Natural killer cell (primary cell): ENCODE measurements at regions not wholly inside any gene's neighbourhood (a gene's known extent, or its start where the extent isn't known, plus 50 kb on each side); places are given as distances from the start of the nearest gene placed in this dataset.

Experiments
- ATAC-seq, 3 donors: fragments of 150-1000 bp in 2 of 3; fragments of 200-7000 bp in 1 of 3; cut with Tn5 transposase; 1 replicate in 1 of 3; 2 replicates in 2 of 3; pipeline ENCODE4 v1.10.0; 2021; ENCODE audit warnings: mild to moderate bottlenecking in 2 of 3, moderate library complexity in 2 of 3
- DNase-seq, 2 donors: peaks; one replicate each; pipeline versions ENCODE4 v3.0.0 to v3.0.0-alpha.2; 2013 to 2021; ENCODE audit warnings: mixed read lengths in 1 of 2
- H3K27ac ChIP-seq: one replicate; pipeline ENCODE4 v1.5.1; 2013; ENCODE audit warnings: mild to moderate bottlenecking, low read length
- H3K27me3 ChIP-seq: one replicate; pipeline ENCODE4 v1.6.1; 2013; ENCODE audit warnings: low read length; ENCODE audit not compliant: control insufficient read depth, insufficient read depth
- H3K36me3 ChIP-seq: one replicate; pipeline ENCODE4 v1.6.1; 2013; ENCODE audit warnings: low read length; ENCODE audit not compliant: control insufficient read depth, insufficient read depth
- H3K4me1 ChIP-seq: one replicate; pipeline ENCODE4 v1.6.1; 2013; ENCODE audit warnings: low read length; ENCODE audit not compliant: control insufficient read depth, insufficient read depth
- H3K4me3 ChIP-seq: one replicate; pipeline ENCODE4 v1.5.1; 2013; ENCODE audit warnings: low read length
- H3K9me3 ChIP-seq: one replicate; pipeline ENCODE4 v1.6.1; 2013; ENCODE audit warnings: low read length; ENCODE audit not compliant: control insufficient read depth, insufficient read depth
- H3K27ac Mint-ChIP-seq, 2 donors: one replicate each; pipeline ENCODE4 v1.8.0; 2022; ENCODE audit warnings: mild to moderate bottlenecking in 2 of 2, mixed read lengths in 2 of 2, moderate library complexity in 1 of 2
- H3K27me3 Mint-ChIP-seq, 2 donors: one replicate each; pipeline ENCODE4 v1.8.0; 2022; ENCODE audit warnings: low read depth in 2 of 2, mixed read lengths in 2 of 2
- H3K36me3 Mint-ChIP-seq: one replicate; pipeline ENCODE4 v1.8.0; 2022; ENCODE audit warnings: mixed read lengths
- H3K4me1 Mint-ChIP-seq, 2 donors: one replicate each; pipeline ENCODE4 v1.8.0; 2022; ENCODE audit warnings: mixed read lengths in 2 of 2
- H3K4me3 Mint-ChIP-seq: one replicate; pipeline ENCODE4 v1.8.0; 2022; ENCODE audit warnings: mild to moderate bottlenecking, moderate library complexity, mixed read lengths
- H3K9me3 Mint-ChIP-seq, 2 donors: one replicate each; pipeline ENCODE4 v1.8.0; 2022; ENCODE audit warnings: mixed read lengths in 2 of 2
- CTCF ChIP-seq: fragments of 200-600 bp; IDR thresholded peaks from one replicate; pipeline ENCODE4 v1.8.0; 2022; ENCODE audit warnings: antibody characterized with exemption
- WGBS: methylation state at CpG from one replicate; pipeline ENCODE4 v1.1.7; 2013; ENCODE audit warnings: missing lambda C conversion rate; ENCODE audit not compliant: insufficient coverage; 5-methylcytosine and 5-hydroxymethylcytosine counted together
- intact Hi-C: fragments of 100-400 bp; cut with micrococcal nuclease; formaldehyde crosslinking; loops from one replicate; pipeline ENCODE4 v1.14.2; 2022

- DNase-seq: no peak
- H3K4me3 Mint-ChIP-seq: no peak overlapping the region
- H3K4me1 Mint-ChIP-seq: no peaks in the 10 kb centered on the region
- Histone ChIP-seq H3K4me3 (no peak overlapping the region), H3K4me1 (no peaks in the 10 kb centered on the region), H3K36me3 (no peaks in the 10 kb centered on the region), H3K27ac (no peak overlapping the region), H3K9me3 (peaks cover 3% of the 10 kb centered on the region), H3K27me3 (no peaks in the 10 kb centered on the region)
- no peak overlapping the region for H3K27ac Mint-ChIP-seq
- peaks cover 6% of the 10 kb centered on the region for H3K36me3 Mint-ChIP-seq
- TF ChIP-seq CTCF: no peak
- WGBS: 100% methylated on average over 1 of the region's 2 CpGs
- no peak for ATAC-seq
- peaks cover 3 to 10% of the 10 kb centered on the region in 2 donors for H3K9me3 Mint-ChIP-seq
- H3K27me3 Mint-ChIP-seq: no peaks in the 10 kb centered on the region
- intact Hi-C loops: no loop called here
Observed at GRCh38 chr13:63425131-63425530, 2009.5 kb upstream of the PCDH20 start.

GRCh38 chr13:63421123-63421522 lies 2005.5 kb upstream of the PCDH20 start:
- H3K27me3 Mint-ChIP-seq: no peaks in the 10 kb centered on the region
- Histone ChIP-seq H3K4me1 (no peaks in the 10 kb centered on the region), H3K36me3 (no peaks in the 10 kb centered on the region), H3K27ac (no peak overlapping the region), H3K4me3 (no peak overlapping the region), H3K27me3 (no peaks in the 10 kb centered on the region), H3K9me3 (peaks cover 3% of the 10 kb centered on the region)
- TF ChIP-seq CTCF: no peak
- intact Hi-C loops: no loop called here
- no peaks in the 10 kb centered on the region for H3K4me1 Mint-ChIP-seq
- no peaks in the 10 kb centered on the region for H3K36me3 Mint-ChIP-seq
- peaks cover 6% of the 10 kb centered on the region in 2 donors for H3K9me3 Mint-ChIP-seq
- DNase-seq (no peak), ATAC-seq (no peak)
- H3K27ac Mint-ChIP-seq: no peak overlapping the region
- WGBS: 83% methylated on average over 3 of the region's 3 CpGs
- no peak overlapping the region for H3K4me3 Mint-ChIP-seq

- Mint-ChIP-seq H3K4me3 (no peak overlapping the region), H3K27me3 (no peaks in the 10 kb centered on the region), H3K36me3 (no peaks in the 10 kb centered on the region), H3K4me1 (no peaks in the 10 kb centered on the region), H3K27ac (no peak overlapping the region), H3K9me3 (peaks cover 6% of the 10 kb centered on the region in 2 donors)
- no peaks in the 10 kb centered on the region for H3K27me3 ChIP-seq
- H3K4me1 ChIP-seq: no peaks in the 10 kb centered on the region
- ATAC-seq (no peak), DNase-seq (no peak)
- H3K27ac ChIP-seq: no peak overlapping the region
- no peak overlapping the region for H3K4me3 ChIP-seq
- peaks cover 3% of the 10 kb centered on the region for H3K9me3 ChIP-seq
- intact Hi-C loops: no loop called here
- no peak for TF ChIP-seq CTCF
- H3K36me3 ChIP-seq: no peaks in the 10 kb centered on the region
Observed at GRCh38 chr13:63420685-63421084, 2005.0 kb upstream of the PCDH20 start.

- TF ChIP-seq CTCF: no peak
- H3K9me3 Mint-ChIP-seq: peaks cover 5 to 14% of the 10 kb centered on the region in 2 donors
- intact Hi-C loops: no loop called here
- no peaks in the 10 kb centered on the region for H3K36me3 Mint-ChIP-seq
- no peak overlapping the region for H3K27ac ChIP-seq
- H3K4me1 ChIP-seq: no peaks in the 10 kb centered on the region
- no peak overlapping the region for H3K4me3 ChIP-seq
- H3K27ac Mint-ChIP-seq: no peak overlapping the region
- no peaks in the 10 kb centered on the region for H3K9me3 ChIP-seq
- H3K4me1 Mint-ChIP-seq: no peaks in the 10 kb centered on the region
- no peaks in the 10 kb centered on the region for H3K36me3 ChIP-seq
- no peak for DNase-seq
- no peaks in the 10 kb centered on the region for H3K27me3 ChIP-seq
- 86% methylated on average over 1 of the region's 2 CpGs for WGBS
- no peaks in the 10 kb centered on the region for H3K27me3 Mint-ChIP-seq
- no peak for ATAC-seq
- H3K4me3 Mint-ChIP-seq: no peak overlapping the region
Observed at GRCh38 chr13:63414247-63414646, 1998.6 kb upstream of the PCDH20 start.
